Neural cell (in vitro differentiated cells): ENCODE measurements at regions not wholly inside any gene's neighbourhood (a gene's known extent, or its start where the extent isn't known, plus 50 kb on each side); places are given as distances from the start of the nearest gene placed in this dataset.

Experiments used
- H2AFZ ChIP-seq: fragments of 200-600, 300-800 bp; sonication (generic), shearing (Covaris generic); 2 replicates; pipeline ENCODE4 v1.6.0; 2014; ENCODE audit warnings: low read depth, mild to moderate bottlenecking, antibody characterized with exemption, low read length, moderate library complexity
- H3F3A ChIP-seq: fragments of 200-600 bp; shearing (Covaris generic); 2 replicates; pipeline ENCODE4 v1.6.1; 2016; ENCODE audit warnings: mild to moderate bottlenecking, moderate library complexity, mixed read lengths, antibody characterized with exemption, low read length; ENCODE audit not compliant: insufficient read depth, poor library complexity, severe bottlenecking
- H3K27ac ChIP-seq: fragments of 200-600, 300-800 bp; sonication (generic), shearing (Covaris generic); 2 replicates; pipeline ENCODE4 v1.5.1; 2014; ENCODE audit warnings: mild to moderate bottlenecking, low read length, moderate library complexity
- H3K27me3 ChIP-seq: fragments of 300-800, 200-600 bp; sonication (generic), shearing (Covaris generic); 2 replicates; pipeline ENCODE4 v1.6.0; 2014; ENCODE audit warnings: mild to moderate bottlenecking, low read depth, low read length, moderate library complexity; ENCODE audit not compliant: insufficient read depth
- H3K36me3 ChIP-seq: fragments of 300-800, 200-600 bp; sonication (generic), shearing (Covaris generic); 2 replicates; pipeline ENCODE4 v1.5.1; 2014; ENCODE audit warnings: mild to moderate bottlenecking, antibody characterized with exemption, low read length, moderate library complexity; ENCODE audit not compliant: insufficient read depth
- H3K4me2 ChIP-seq: fragments of 300-800, 200-600 bp; sonication (generic), shearing (Covaris generic); 2 replicates; pipeline ENCODE4 v1.6.0; 2014; ENCODE audit warnings: mild to moderate bottlenecking, low read length
- H3K4me3 ChIP-seq: fragments of 300-800, 200-600 bp; sonication (generic), shearing (Covaris generic); 2 replicates; pipeline ENCODE4 v1.5.1; 2014; ENCODE audit warnings: mild to moderate bottlenecking, low read length, moderate library complexity
- H3K79me2 ChIP-seq: fragments of 200-600 bp; shearing (Covaris generic); replicated peaks from 2 replicates; pipeline ENCODE4 v1.6.0; 2014; ENCODE audit warnings: mild to moderate bottlenecking, low read length, moderate library complexity; ENCODE audit not compliant: insufficient read depth
- H3K9ac ChIP-seq: fragments of 300-800, 200-600 bp; sonication (generic), shearing (Covaris generic); 2 replicates; pipeline ENCODE4 v1.6.1; 2016; ENCODE audit warnings: mild to moderate bottlenecking, low read length, mixed read lengths
- H3K9me2 ChIP-seq: fragments of 200-600 bp; shearing (Covaris generic); 2 replicates; pipeline ENCODE4 v1.6.1; 2016; ENCODE audit warnings: mild to moderate bottlenecking, low read length, mixed read lengths; ENCODE audit not compliant: insufficient read depth
- H3K9me3 ChIP-seq: fragments of 200-600, 300-800 bp; sonication (generic), shearing (Covaris generic); 2 replicates; pipeline ENCODE4 v1.6.1; 2016; ENCODE audit warnings: mild to moderate bottlenecking, mixed run types, low read length, moderate library complexity, mixed read lengths
- H4K20me1 ChIP-seq: fragments of 200-600 bp; shearing (Covaris generic); 2 replicates; pipeline ENCODE4 v1.6.1; 2016; ENCODE audit warnings: mild to moderate bottlenecking, mixed run types; ENCODE audit not compliant: insufficient read depth
- CTCF ChIP-seq: fragments of 450-650 bp; IDR thresholded peaks from 2 replicates; pipeline ENCODE4 v1.5.1; 2014; ENCODE audit warnings: antibody characterized with exemption, mild to moderate bottlenecking, moderate library complexity; ENCODE audit not compliant: poor library complexity, severe bottlenecking
- EP300 ChIP-seq: fragments of 450-650 bp; conservative IDR thresholded peaks from 2 replicates; pipeline ENCODE4 v1.6.1; 2014; ENCODE audit warnings: antibody characterized with exemption, mild to moderate bottlenecking, moderate library complexity; ENCODE audit not compliant: poor library complexity, severe bottlenecking
- EZH2 ChIP-seq: fragments of 200-600, 300-800 bp; shearing (Covaris generic), sonication (generic); IDR thresholded peaks from 2 replicates; pipeline ENCODE4 v1.6.1; 2014; ENCODE audit warnings: antibody characterized with exemption, low read length, borderline replicate concordance, mild to moderate bottlenecking; ENCODE audit not compliant: insufficient read depth, poor library complexity, severe bottlenecking
- MXI1 ChIP-seq: fragments of 450-650 bp; conservative IDR thresholded peaks from 2 replicates; pipeline ENCODE4 v1.6.1; 2014; ENCODE audit warnings: antibody characterized with exemption, mild to moderate bottlenecking; ENCODE audit not compliant: poor library complexity, severe bottlenecking
- POLR2AphosphoS5 ChIP-seq: IDR thresholded peaks from 2 replicates; pipeline ENCODE4 v1.6.1; 2012
- RAD21 ChIP-seq: fragments of 450-650 bp; conservative IDR thresholded peaks from 2 replicates; pipeline ENCODE4 v1.6.1; 2014; ENCODE audit warnings: antibody characterized with exemption, mild to moderate bottlenecking, moderate library complexity
- REST ChIP-seq: IDR thresholded peaks from 2 replicates; pipeline ENCODE4 v1.6.1; 2012; ENCODE audit warnings: borderline replicate concordance
- SMC3 ChIP-seq: fragments of 450-650 bp; conservative IDR thresholded peaks from 2 replicates; pipeline ENCODE4 v1.6.1; 2014; ENCODE audit warnings: antibody characterized with exemption, mild to moderate bottlenecking, moderate library complexity; ENCODE audit not compliant: poor library complexity
- TAF1 ChIP-seq: IDR thresholded peaks from 2 replicates; pipeline ENCODE4 v1.6.1; 2012; ENCODE audit warnings: low read depth

DNA sequence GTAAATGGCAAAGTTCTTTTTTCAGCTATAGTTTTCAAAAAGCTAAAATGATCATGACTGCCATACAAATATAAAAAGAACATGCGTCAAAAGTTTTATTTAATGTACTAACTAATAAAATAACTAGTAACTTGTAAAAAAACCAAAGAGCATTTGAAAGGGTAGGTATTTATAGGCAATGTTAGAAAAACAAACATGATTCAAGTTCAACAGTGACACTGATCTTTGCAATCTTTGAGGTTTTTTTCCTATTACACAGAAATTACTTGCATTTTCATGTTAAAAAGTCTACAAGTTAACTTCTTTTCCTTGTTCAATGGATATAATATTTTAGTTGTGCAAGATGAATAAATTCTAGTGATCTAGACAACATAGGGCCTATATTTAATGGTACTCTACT lies 72.3 kb upstream of the GRID2 start:
- no peaks in the 10 kb centered on the region for H4K20me1 ChIP-seq
- TF ChIP-seq EP300 (no peak), POLR2AphosphoS5 (no peak), TAF1 (no peak), REST (no peak), EZH2 (no peak), MXI1 (no peak), SMC3 (no peak), RAD21 (no peak), CTCF (no peak)
- H3K4me3 ChIP-seq = no peak overlapping the region
- H3F3A ChIP-seq = no peaks in the 10 kb centered on the region
- no peaks in the 10 kb centered on the region for H3K9me2 ChIP-seq
- no peak overlapping the region for H3K4me2 ChIP-seq
- no peaks in the 10 kb centered on the region for H3K36me3 ChIP-seq
- no peak overlapping the region for H3K27ac ChIP-seq
- no peak overlapping the region for H2AFZ ChIP-seq
- no peaks in the 10 kb centered on the region for H3K9me3 ChIP-seq
- no peak overlapping the region for H3K9ac ChIP-seq
- H3K27me3 ChIP-seq = no peaks in the 10 kb centered on the region
- no peaks in the 10 kb centered on the region for H3K79me2 ChIP-seq

- no peak overlapping the region for H3K4me3 ChIP-seq
- TF ChIP-seq TAF1 (no peak), SMC3 (no peak), REST (no peak), POLR2AphosphoS5 (no peak), MXI1 (no peak), CTCF (no peak), RAD21 (no peak), EZH2 (no peak), EP300 (no peak)
- no peaks in the 10 kb centered on the region for H3K9me2 ChIP-seq
- no peak overlapping the region for H3K27ac ChIP-seq
- no peaks in the 10 kb centered on the region for H4K20me1 ChIP-seq
- no peaks in the 10 kb centered on the region for H3K79me2 ChIP-seq
- no peaks in the 10 kb centered on the region for H3K27me3 ChIP-seq
- no peaks in the 10 kb centered on the region for H3K9me3 ChIP-seq
- no peaks in the 10 kb centered on the region for H3K36me3 ChIP-seq
- no peaks in the 10 kb centered on the region for H3F3A ChIP-seq
- no peak overlapping the region for H2AFZ ChIP-seq
- H3K9ac ChIP-seq = no peak overlapping the region
- no peak overlapping the region for H3K4me2 ChIP-seq
Measured at GRCh38 chr4:92232566-92232965, 71.2 kb upstream of the GRID2 start.
